Fibroblast of skin of abdomen (primary cell): ENCODE measurements at regions not wholly inside any gene's neighbourhood (a gene's known extent, or its start where the extent isn't known, plus 50 kb on each side); places are given as distances from the start of the nearest gene placed in this dataset.
"Not testable (repeated sequence)": the region's sequence is repeated elsewhere in the genome, so short reads cannot be mapped to it uniquely, and the experiment has no call there.

Experiments used
- DNase-seq: peaks from one replicate; pipeline ENCODE4 v3.0.0-alpha.2; 2013

DNA sequence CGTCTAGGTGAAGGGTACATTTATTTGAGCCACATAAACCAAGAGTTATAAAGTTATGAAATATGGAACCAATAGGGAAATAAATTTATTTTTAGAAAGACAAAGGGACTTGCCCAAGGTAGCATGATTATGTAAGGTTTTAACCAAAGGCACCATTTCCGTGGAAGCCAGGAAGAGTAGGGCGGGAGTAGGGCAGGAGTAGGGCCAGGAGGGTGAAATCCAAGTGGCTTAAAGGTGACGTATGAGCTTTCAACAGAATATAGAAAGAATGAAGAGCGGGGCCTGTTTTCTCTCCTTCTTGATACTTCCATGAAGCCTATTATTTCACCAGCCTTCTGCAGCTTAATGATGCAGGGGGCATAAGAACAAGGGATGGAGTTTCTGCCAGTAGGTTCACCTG lies 91.7 kb upstream of the PNPLA4 start:
- DNase-seq = no peak

DNA sequence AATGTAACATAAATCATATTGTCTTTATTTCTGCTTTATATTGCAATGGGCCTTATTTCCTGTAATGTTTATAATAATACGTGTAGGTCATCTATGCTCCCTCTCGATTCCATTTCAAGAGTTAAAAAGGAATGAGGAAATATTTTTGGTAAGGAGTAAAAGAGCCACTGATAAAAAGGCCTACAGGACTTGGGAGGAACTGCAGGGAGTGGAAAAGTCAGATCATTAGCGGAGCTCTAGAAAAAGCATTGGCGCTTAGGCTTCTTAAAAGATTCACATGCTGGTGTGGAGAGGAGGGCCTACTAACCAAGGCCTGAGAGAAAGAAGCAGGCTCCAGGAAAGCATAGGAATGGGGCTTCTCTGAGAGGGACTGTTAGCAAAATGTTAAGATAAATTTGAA lies 82.9 kb upstream of the PNPLA4 start:
- no peak for DNase-seq

DNA sequence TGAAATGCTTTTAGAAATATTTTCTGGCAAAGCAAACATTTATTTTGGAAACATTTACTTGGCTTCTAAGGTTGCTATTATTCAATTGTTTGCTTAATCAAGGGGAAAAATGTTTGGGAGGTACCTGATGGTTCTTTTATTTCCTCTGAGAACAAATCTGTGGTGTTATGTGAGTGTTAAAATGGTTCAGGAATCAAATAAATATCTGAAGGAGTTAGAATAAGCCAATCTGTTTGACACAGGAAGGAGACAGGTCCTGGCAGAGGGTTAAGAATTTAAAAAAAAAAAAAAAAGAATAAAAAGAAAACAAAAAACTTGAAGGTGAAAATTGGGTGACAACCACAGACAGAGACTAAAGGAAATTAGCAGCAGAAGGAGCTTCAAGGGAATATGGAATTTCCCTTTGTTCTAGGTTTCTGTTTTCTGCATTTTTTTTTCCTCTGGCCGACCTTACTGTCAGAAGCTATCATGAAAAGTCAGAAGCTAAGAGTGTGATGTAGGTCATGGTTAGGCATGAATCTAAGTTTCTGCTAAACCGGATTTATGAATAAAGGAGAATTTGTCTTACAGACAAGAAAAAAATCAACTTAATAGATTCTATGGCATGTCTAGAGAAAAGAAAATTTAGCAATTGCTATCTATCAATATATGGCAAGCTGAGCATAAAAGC lies 78.6 kb upstream of the PNPLA4 start:
- DNase-seq = no peak

DNA sequence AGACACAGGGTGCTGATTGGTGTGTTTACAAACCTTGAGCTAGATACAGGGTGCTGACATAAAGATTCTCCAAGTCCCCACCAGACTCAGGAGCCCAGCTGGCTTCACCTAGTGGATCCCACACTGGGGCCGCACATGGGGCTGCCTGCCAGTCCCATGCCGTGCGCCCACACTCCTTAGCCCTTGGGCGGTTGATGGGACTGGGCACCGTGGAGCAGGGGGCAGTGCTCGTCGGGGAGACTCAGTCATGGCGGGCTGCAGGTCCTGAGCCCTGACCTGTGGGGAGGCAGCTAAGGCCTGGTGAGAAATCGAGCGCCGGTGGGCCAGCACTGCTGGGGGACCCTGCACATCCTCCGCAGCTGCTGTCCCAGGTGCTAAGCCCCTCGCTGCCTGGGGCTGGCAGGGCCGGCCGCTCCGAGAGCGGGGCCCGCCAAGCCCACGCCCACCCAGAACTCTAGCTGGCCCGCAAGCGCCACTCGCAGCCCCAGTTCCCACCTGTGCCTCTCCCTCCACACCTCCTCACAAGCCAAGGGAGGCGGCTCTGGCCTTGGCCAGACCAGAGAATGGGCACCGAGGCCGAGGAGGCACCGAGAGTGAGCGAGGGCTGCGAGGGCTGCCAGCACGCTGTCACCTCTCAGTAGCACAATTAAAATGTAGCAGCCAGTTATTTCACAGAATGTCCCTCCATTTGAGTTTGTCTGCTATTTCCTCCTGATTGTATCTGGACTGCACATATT lies 76.1 kb upstream of the PNPLA4 start:
- no peak for DNase-seq

- DNase-seq = no peak
Measured at GRCh38 chrX:7996851-7997250, 69.6 kb upstream of the PNPLA4 start.

GRCh38 chrX:7996414-7996813 lies 69.2 kb upstream of the PNPLA4 start:
- DNase-seq = peak; percentile 28

DNA sequence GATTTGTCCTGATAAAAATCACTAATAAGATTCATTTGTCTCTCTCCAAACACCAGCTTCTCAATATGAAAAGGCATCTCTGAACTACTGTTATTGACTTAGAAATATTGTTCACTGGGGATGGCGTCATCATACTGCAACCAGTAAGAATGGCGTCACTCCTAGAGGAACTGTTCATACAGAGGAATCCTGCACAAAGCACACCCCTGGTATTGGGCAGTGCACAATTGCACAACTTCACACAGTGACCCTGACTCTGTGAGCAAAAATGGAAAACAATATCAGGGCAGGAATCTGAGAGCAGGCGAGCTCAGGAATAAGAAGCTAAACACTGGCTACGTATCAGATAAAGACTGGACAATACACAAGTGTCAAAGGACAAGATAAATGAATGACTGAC lies 66.7 kb upstream of the PNPLA4 start:
- no peak for DNase-seq

GRCh38 chrX:7988013-7988759 lies 61.0 kb upstream of the PNPLA4 start:
- DNase-seq = peak; percentile 84

- peak; percentile 57 for DNase-seq
Measured at GRCh38 chrX:7987160-7988012, 60.2 kb upstream of the PNPLA4 start.

DNA sequence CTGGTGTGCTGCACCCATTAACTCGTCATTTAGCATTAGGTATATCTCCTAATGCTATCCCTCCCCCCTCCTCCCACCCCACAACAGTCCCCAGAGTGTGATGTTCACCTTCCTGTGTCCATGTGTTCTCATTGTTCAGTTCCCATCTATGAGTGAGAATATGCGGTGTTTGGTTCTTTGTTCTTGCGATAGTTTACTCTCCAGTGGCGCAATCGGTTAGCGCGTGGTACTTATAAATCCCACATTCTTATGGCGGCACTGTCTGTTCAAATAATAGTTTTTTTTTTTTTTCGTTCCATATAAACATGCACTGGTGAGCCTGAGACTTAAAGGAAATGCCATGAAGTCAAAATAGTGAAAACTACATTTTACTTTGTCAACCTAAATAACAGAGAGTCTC lies 59.5 kb upstream of the PNPLA4 start:
- DNase-seq = not testable (repeated sequence)

DNA sequence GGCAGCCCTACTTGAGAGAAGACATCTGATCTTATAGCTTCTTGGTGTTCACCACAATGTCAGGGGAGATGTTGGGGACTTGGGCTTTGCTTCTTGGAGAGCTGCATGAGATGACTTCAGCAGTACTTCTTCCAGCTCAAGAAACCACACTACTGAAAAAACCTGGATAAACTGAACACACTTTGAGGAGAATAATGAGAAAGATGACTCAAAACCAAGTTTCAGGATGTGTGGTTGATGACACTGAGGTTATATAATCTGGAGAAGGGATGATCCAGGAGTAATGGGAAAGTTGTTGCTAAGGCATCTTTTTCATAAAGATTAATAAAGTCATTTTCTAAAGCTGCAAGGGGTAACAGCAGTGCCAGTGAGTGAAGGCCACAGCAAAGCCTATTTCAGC lies 58.4 kb upstream of the PNPLA4 start:
- peak; percentile 44 for DNase-seq

GRCh38 chrX:7983581-7983980 lies 56.4 kb upstream of the PNPLA4 start:
- no peak for DNase-seq
